Right lobe of liver (tissue), 4 donors: ENCODE measurements at regions not wholly inside any gene's neighbourhood (a gene's known extent, or its start where the extent isn't known, plus 50 kb on each side); places are given as distances from the start of the nearest gene placed in this dataset.

ENCODE experiments used
- POLR2A ChIP-seq: fragments of 450-650 bp; IDR thresholded peaks from one replicate; pipeline ENCODE4 v1.6.1; 2017; ENCODE audit warnings: antibody characterized with exemption, mild to moderate bottlenecking
- TF ChIP-seq, protein P1 (sequence below), 4 donors: fragments of 200-600 bp in 3 of 4; fragments of 450-650 bp in 1 of 4; IDR thresholded peaks; one replicate each; pipeline versions ENCODE4 v1.5.1 to v1.8.0; 2016 to 2022; ENCODE audit warnings: antibody characterized with exemption in 4 of 4, mild to moderate bottlenecking in 2 of 4
- donor health status: DM: no; HTN: no; CAD: no.
- donor health status: DM: no; HTN: no; CAD: no.
- donor health status: DM: no; HTN: yes; CAD: no.

- TF ChIP-seq, protein P1, sequence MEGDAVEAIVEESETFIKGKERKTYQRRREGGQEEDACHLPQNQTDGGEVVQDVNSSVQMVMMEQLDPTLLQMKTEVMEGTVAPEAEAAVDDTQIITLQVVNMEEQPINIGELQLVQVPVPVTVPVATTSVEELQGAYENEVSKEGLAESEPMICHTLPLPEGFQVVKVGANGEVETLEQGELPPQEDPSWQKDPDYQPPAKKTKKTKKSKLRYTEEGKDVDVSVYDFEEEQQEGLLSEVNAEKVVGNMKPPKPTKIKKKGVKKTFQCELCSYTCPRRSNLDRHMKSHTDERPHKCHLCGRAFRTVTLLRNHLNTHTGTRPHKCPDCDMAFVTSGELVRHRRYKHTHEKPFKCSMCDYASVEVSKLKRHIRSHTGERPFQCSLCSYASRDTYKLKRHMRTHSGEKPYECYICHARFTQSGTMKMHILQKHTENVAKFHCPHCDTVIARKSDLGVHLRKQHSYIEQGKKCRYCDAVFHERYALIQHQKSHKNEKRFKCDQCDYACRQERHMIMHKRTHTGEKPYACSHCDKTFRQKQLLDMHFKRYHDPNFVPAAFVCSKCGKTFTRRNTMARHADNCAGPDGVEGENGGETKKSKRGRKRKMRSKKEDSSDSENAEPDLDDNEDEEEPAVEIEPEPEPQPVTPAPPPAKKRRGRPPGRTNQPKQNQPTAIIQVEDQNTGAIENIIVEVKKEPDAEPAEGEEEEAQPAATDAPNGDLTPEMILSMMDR (IDR thresholded peaks at IDR 0.05): no peak
- TF ChIP-seq POLR2A: no peak
Observed at GRCh38 chr6:137307163-137307854, 88.1 kb upstream of the IFNGR1 start.
